Chondrocyte (in vitro differentiated cells): ENCODE measurements at regions not wholly inside any gene's neighbourhood (a gene's known extent, or its start where the extent isn't known, plus 50 kb on each side); places are given as distances from the start of the nearest gene placed in this dataset.

Experiments
- DNase-seq: peaks from one replicate; pipeline ENCODE4 v3.0.0; 2021; ENCODE audit warnings: mixed read lengths, low spot score
- H3K27ac Mint-ChIP-seq: one replicate; pipeline ENCODE4 v1.8.0; 2021; ENCODE audit warnings: mild to moderate bottlenecking, moderate library complexity, mixed read lengths; ENCODE audit not compliant: unreplicated experiment
- H3K27me3 Mint-ChIP-seq: 2 replicates; pipeline ENCODE4 v1.8.0; 2021; ENCODE audit warnings: low read depth, mixed read lengths
- H3K36me3 Mint-ChIP-seq: 2 replicates; pipeline ENCODE4 v1.8.0; 2021; ENCODE audit warnings: low read depth, mixed read lengths
- H3K4me1 Mint-ChIP-seq: 2 replicates; pipeline ENCODE4 v1.8.0; 2021; ENCODE audit warnings: low read depth, mild to moderate bottlenecking, mixed read lengths
- H3K4me3 Mint-ChIP-seq: one replicate; pipeline ENCODE4 v1.8.0; 2021; ENCODE audit warnings: mild to moderate bottlenecking, moderate library complexity, mixed read lengths; ENCODE audit not compliant: unreplicated experiment
- H3K9me3 Mint-ChIP-seq: 2 replicates; pipeline ENCODE4 v1.8.0; 2021; ENCODE audit warnings: low read depth, mixed read lengths
- CTCF ChIP-seq: fragments of 200-600 bp; sonication (generic); IDR thresholded peaks from 2 replicates; pipeline ENCODE4 v1.5.0; 2021; ENCODE audit warnings: antibody characterized with exemption, mild to moderate bottlenecking, moderate library complexity

- H3K27me3 Mint-ChIP-seq: no peaks in the 10 kb centered on the region
- no peak for DNase-seq
- H3K4me1 Mint-ChIP-seq: no peaks in the 10 kb centered on the region
- no peak overlapping the region for H3K4me3 Mint-ChIP-seq
- H3K9me3 Mint-ChIP-seq: peaks cover under 1% of the 10 kb centered on the region
- H3K27ac Mint-ChIP-seq: no peak overlapping the region
- no peak for TF ChIP-seq CTCF
- no peaks in the 10 kb centered on the region for H3K36me3 Mint-ChIP-seq
Observed at GRCh38 chr3:118666-119065, 77.9 kb upstream of the CHL1 start.

GRCh38 chr3:123341-123740 is 73.2 kb upstream of the CHL1 start:
- DNase-seq: no peak
- H3K27me3 Mint-ChIP-seq: no peaks in the 10 kb centered on the region
- TF ChIP-seq CTCF: no peak
- H3K4me3 Mint-ChIP-seq: no peak overlapping the region
- H3K4me1 Mint-ChIP-seq: no peaks in the 10 kb centered on the region
- no peak overlapping the region for H3K27ac Mint-ChIP-seq
- peaks cover 7% of the 10 kb centered on the region for H3K9me3 Mint-ChIP-seq
- H3K36me3 Mint-ChIP-seq: no peaks in the 10 kb centered on the region

GRCh38 chr3:124557-125179 is 71.9 kb upstream of the CHL1 start:
- peaks cover 7% of the 10 kb centered on the region for H3K9me3 Mint-ChIP-seq
- DNase-seq: no peak
- TF ChIP-seq CTCF: no peak
- H3K4me3 Mint-ChIP-seq: no peak overlapping the region
- no peaks in the 10 kb centered on the region for H3K36me3 Mint-ChIP-seq
- no peak overlapping the region for H3K27ac Mint-ChIP-seq
- no peaks in the 10 kb centered on the region for H3K4me1 Mint-ChIP-seq
- H3K27me3 Mint-ChIP-seq: no peaks in the 10 kb centered on the region

GRCh38 chr3:128515-129172 is 67.9 kb upstream of the CHL1 start:
- no peak for DNase-seq
- H3K4me1 Mint-ChIP-seq: no peaks in the 10 kb centered on the region
- no peak overlapping the region for H3K27ac Mint-ChIP-seq
- no peaks in the 10 kb centered on the region for H3K36me3 Mint-ChIP-seq
- peaks cover 9% of the 10 kb centered on the region for H3K9me3 Mint-ChIP-seq
- no peak for TF ChIP-seq CTCF
- H3K27me3 Mint-ChIP-seq: no peaks in the 10 kb centered on the region
- no peak overlapping the region for H3K4me3 Mint-ChIP-seq

- H3K4me3 Mint-ChIP-seq: no peak overlapping the region
- no peak for TF ChIP-seq CTCF
- no peaks in the 10 kb centered on the region for H3K36me3 Mint-ChIP-seq
- no peaks in the 10 kb centered on the region for H3K4me1 Mint-ChIP-seq
- H3K27ac Mint-ChIP-seq: no peak overlapping the region
- peaks cover 2% of the 10 kb centered on the region for H3K9me3 Mint-ChIP-seq
- DNase-seq: no peak
- H3K27me3 Mint-ChIP-seq: no peaks in the 10 kb centered on the region
Observed at GRCh38 chr3:131151-131888, 65.2 kb upstream of the CHL1 start.
